ENCODE measurements at regions not wholly inside any gene's neighbourhood (a gene's known extent, or its start where the extent isn't known, plus 50 kb on each side); places are given as distances from the start of the nearest gene placed in this dataset.

DNA sequence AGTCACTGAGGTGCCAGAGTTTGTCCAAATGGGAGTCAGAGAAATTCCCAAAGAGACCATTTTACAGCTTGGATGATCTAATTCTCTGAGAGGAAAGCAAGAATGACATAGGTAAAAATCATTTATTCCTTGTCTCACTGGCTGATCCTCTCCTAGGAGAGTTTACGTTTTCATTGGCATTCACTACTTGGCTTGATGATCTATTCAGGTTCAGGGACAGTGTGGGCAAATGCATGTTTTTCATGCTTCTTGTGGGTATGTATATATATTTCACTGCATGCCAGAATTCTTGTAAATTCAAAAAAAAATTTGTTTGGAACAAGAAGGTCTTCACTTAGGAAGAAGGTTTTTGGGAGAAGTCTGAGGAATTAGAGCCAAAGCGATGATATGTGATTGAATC is 403.4 kb upstream of the JAG1 start:
- no peak overlapping the region for H3K4me2 ChIP-seq
- H2AFZ ChIP-seq (ENCODE audit: low read depth): no peak overlapping the region
- ChIA-PET POLR2A (no interaction called here), CTCF (interaction anchor here (1.0 kb wide), 1 partner anchor 31 kb away, joined by 4 read pairs; no protein-coding TSS in a partner anchor)
- no peaks in the 10 kb centered on the region for H3K9me3 ChIP-seq
- WGBS (ENCODE audit: low lambda C conversion rate): 92% methylated on average over 2 of the region's 2 CpGs
- no peaks in the 10 kb centered on the region; a peak in 2 of 4 replicates for H3K4me1 ChIP-seq (ENCODE audit: control insufficient read depth in 1 of 2, insufficient read depth in 2 of 2, low read depth in 1 of 2, low read length in 1 of 2)
- H3K36me3 ChIP-seq (replicated peaks in 1 of 2; ENCODE audit: control insufficient read depth in 1 of 2, insufficient read depth in 2 of 2, low read length in 1 of 2): no peaks in the 10 kb centered on the region
- no peaks in the 10 kb centered on the region for H3F3A ChIP-seq (replicated peaks; ENCODE audit: insufficient read depth)
- no peak overlapping the region for H3K4me3 ChIP-seq (ENCODE audit: low read depth in 2 of 2, low read length in 1 of 2)
- DNase-seq: no peak
- no peak overlapping the region for H3K27ac ChIP-seq (ENCODE audit: low read depth in 2 of 2, low read length in 1 of 2)
- no peak for TF ChIP-seq FOXM1 (IDR thresholded peaks at IDR 0.05; ENCODE audit: low read depth)
- no peak for TF ChIP-seq RCOR1 (IDR thresholded peaks at IDR 0.05; ENCODE audit: low read length)
- TF ChIP-seq YY1 (IDR thresholded peaks at IDR 0.05; ENCODE audit: low read depth): no peak
- TF ChIP-seq RAD21 (IDR thresholded peaks at IDR 0.05; ENCODE audit: low read length): no peak
- TF ChIP-seq MEF2A (IDR thresholded peaks at IDR 0.05; ENCODE audit: borderline replicate concordance, low read depth): no peak
- TF ChIP-seq, protein P1, sequence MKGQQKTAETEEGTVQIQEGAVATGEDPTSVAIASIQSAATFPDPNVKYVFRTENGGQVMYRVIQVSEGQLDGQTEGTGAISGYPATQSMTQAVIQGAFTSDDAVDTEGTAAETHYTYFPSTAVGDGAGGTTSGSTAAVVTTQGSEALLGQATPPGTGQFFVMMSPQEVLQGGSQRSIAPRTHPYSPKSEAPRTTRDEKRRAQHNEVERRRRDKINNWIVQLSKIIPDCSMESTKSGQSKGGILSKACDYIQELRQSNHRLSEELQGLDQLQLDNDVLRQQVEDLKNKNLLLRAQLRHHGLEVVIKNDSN (IDR thresholded peaks at IDR 0.05; ENCODE audit: borderline replicate concordance, low read depth): no peak
- no peak for TF ChIP-seq TEAD4 (IDR thresholded peaks at IDR 0.05; ENCODE audit: borderline replicate concordance, insufficient read depth)
- TF ChIP-seq EZH2phosphoT487 (IDR thresholded peaks at IDR 0.05; ENCODE audit: borderline replicate concordance, low read depth): no peak
- TF ChIP-seq FOSL2 (IDR thresholded peaks at IDR 0.05; ENCODE audit: borderline replicate concordance, low read depth): no peak
- no peak for TF ChIP-seq JUND (IDR thresholded peaks at IDR 0.05)
- TF ChIP-seq, protein P2, sequence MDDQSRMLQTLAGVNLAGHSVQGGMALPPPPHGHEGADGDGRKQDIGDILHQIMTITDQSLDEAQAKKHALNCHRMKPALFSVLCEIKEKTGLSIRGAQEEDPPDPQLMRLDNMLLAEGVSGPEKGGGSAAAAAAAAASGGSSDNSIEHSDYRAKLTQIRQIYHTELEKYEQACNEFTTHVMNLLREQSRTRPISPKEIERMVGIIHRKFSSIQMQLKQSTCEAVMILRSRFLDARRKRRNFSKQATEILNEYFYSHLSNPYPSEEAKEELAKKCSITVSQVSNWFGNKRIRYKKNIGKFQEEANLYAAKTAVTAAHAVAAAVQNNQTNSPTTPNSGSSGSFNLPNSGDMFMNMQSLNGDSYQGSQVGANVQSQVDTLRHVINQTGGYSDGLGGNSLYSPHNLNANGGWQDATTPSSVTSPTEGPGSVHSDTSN (IDR thresholded peaks at IDR 0.05): no peak
- no peak for TF ChIP-seq MXI1 (IDR thresholded peaks at IDR 0.05; ENCODE audit: low read depth, low read length)
- TF ChIP-seq GATA2 (CRISPR knock-in tag; IDR thresholded peaks at IDR 0.05): no peak
- TF ChIP-seq, protein P3, sequence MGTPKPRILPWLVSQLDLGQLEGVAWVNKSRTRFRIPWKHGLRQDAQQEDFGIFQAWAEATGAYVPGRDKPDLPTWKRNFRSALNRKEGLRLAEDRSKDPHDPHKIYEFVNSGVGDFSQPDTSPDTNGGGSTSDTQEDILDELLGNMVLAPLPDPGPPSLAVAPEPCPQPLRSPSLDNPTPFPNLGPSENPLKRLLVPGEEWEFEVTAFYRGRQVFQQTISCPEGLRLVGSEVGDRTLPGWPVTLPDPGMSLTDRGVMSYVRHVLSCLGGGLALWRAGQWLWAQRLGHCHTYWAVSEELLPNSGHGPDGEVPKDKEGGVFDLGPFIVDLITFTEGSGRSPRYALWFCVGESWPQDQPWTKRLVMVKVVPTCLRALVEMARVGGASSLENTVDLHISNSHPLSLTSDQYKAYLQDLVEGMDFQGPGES (IDR thresholded peaks at IDR 0.05; ENCODE audit: low read depth, low read length): no peak
- TF ChIP-seq, protein P4, sequence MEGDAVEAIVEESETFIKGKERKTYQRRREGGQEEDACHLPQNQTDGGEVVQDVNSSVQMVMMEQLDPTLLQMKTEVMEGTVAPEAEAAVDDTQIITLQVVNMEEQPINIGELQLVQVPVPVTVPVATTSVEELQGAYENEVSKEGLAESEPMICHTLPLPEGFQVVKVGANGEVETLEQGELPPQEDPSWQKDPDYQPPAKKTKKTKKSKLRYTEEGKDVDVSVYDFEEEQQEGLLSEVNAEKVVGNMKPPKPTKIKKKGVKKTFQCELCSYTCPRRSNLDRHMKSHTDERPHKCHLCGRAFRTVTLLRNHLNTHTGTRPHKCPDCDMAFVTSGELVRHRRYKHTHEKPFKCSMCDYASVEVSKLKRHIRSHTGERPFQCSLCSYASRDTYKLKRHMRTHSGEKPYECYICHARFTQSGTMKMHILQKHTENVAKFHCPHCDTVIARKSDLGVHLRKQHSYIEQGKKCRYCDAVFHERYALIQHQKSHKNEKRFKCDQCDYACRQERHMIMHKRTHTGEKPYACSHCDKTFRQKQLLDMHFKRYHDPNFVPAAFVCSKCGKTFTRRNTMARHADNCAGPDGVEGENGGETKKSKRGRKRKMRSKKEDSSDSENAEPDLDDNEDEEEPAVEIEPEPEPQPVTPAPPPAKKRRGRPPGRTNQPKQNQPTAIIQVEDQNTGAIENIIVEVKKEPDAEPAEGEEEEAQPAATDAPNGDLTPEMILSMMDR (IDR thresholded peaks at IDR 0.05): no peak
- no peak for TF ChIP-seq TCF12 (IDR thresholded peaks at IDR 0.05)
- TF ChIP-seq, protein P5, sequence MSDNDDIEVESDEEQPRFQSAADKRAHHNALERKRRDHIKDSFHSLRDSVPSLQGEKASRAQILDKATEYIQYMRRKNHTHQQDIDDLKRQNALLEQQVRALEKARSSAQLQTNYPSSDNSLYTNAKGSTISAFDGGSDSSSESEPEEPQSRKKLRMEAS (IDR thresholded peaks at IDR 0.05; ENCODE audit: low read depth): no peak
- no peaks in the 10 kb centered on the region for H3K79me2 ChIP-seq (ENCODE audit: insufficient read depth)
- no peak overlapping the region for H3K9ac ChIP-seq
- no peaks in the 10 kb centered on the region for H3K27me3 ChIP-seq (ENCODE audit: insufficient read depth)
- H4K20me1 ChIP-seq (ENCODE audit: insufficient read depth): no peaks in the 10 kb centered on the region
- H3K9me2 ChIP-seq: no peaks in the 10 kb centered on the region
